Kidney (tissue), 13 donors: ENCODE measurements at regions not wholly inside any gene's neighbourhood (a gene's known extent, or its start where the extent isn't known, plus 50 kb on each side); places are given as distances from the start of the nearest gene placed in this dataset.

ENCODE experiments used
- DNase-seq, 5 donors: peaks; one replicate each; pipeline ENCODE4 v3.0.0-alpha.2; 2013 to 2020
- FAIRE-seq: peaks from 2 replicates; lab custom pipeline; 2012; peaks lifted over from hg19 to GRCh38; lab: Jason Lieb, UNC
- H3K27ac ChIP-seq, 2 donors: one replicate each; pipeline ENCODE4 v1.7.0; 2013; ENCODE audit warnings: low read depth in 2 of 2, low read length in 2 of 2, inconsistent platforms in 1 of 2
- H3K27me3 ChIP-seq: one replicate; pipeline ENCODE4 v1.7.1; 2013; ENCODE audit warnings: low read length, inconsistent platforms; ENCODE audit not compliant: control insufficient read depth, insufficient read depth
- H3K36me3 ChIP-seq, 3 donors: one replicate each; pipeline versions ENCODE4 v1.7.0 to v1.7.1; 2013; ENCODE audit warnings: low read length in 3 of 3, control low read depth in 1 of 3, inconsistent platforms in 1 of 3; ENCODE audit not compliant: insufficient read depth in 3 of 3, control insufficient read depth in 2 of 3
- H3K4me1 ChIP-seq, 3 donors: one replicate each; pipeline versions ENCODE4 v1.7.0 to v1.7.1; 2013; ENCODE audit warnings: low read length in 3 of 3, inconsistent platforms in 1 of 3, low read depth in 1 of 3; ENCODE audit not compliant: control insufficient read depth in 2 of 3, insufficient read depth in 2 of 3
- H3K4me3 ChIP-seq, 3 donors: one replicate each; pipeline versions ENCODE4 v1.7.0 to v1.8.1; 2013; ENCODE audit warnings: low read length in 3 of 3, control low read depth in 1 of 3, inconsistent platforms in 1 of 3
- H3K9ac ChIP-seq, 3 donors: one replicate each; pipeline versions ENCODE4 v1.7.0 to v1.7.1; 2013; ENCODE audit warnings: low read length in 3 of 3, control low read depth in 1 of 3, inconsistent platforms in 1 of 3
- H3K9me3 ChIP-seq, 3 donors: one replicate each; pipeline versions ENCODE4 v1.7.0 to v1.7.1; 2013; ENCODE audit warnings: low read length in 3 of 3, control low read depth in 1 of 3, inconsistent platforms in 1 of 3; ENCODE audit not compliant: control insufficient read depth in 2 of 3, insufficient read depth in 1 of 3
- intact Hi-C: fragments of 100-400 bp; cut with DNase I; formaldehyde crosslinking; loops from one replicate; pipeline ENCODE4 v1.11.1; 2022
- TF ChIP-seq, protein P1 (sequence below): IDR thresholded peaks from 3 replicates; pipeline ENCODE4 v1.5.1; 2012; ENCODE audit warnings: mild to moderate bottlenecking, moderate library complexity, borderline replicate concordance; ENCODE audit not compliant: insufficient read depth; ENCODE audit errors: extremely low read depth
- donor health status: control.
- donor health status: control.
- donor health status: control.
- donor health status: control.
- donor health status: control.
- donor health status: DM: yes; HTN: yes; CAD: no.
- donor health status: Normal renal cell carcinoma (clear cell type).

DNA sequence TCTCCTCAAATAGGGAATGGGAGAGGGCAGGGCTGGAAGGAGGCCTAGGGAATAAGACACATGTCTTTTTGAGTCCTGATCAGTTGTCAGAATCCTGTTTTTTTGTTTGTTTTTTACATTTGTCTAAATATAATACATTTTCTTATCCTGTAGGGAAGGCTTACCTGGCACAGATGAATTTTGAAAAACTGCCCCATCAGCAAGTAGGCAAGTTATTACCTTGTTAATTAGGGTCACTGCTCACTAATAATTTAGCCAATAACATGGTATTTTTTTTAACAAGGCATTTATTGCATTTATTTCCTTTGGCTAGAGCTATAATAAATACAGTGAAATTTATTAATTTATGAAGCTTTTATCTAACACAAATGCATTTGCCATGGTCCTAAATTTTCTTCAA lies 423.2 kb upstream of the ONECUT1 start:
- no peak overlapping the region for H3K27ac ChIP-seq
- intact Hi-C loops = no loop called here
- TF ChIP-seq, protein P1, sequence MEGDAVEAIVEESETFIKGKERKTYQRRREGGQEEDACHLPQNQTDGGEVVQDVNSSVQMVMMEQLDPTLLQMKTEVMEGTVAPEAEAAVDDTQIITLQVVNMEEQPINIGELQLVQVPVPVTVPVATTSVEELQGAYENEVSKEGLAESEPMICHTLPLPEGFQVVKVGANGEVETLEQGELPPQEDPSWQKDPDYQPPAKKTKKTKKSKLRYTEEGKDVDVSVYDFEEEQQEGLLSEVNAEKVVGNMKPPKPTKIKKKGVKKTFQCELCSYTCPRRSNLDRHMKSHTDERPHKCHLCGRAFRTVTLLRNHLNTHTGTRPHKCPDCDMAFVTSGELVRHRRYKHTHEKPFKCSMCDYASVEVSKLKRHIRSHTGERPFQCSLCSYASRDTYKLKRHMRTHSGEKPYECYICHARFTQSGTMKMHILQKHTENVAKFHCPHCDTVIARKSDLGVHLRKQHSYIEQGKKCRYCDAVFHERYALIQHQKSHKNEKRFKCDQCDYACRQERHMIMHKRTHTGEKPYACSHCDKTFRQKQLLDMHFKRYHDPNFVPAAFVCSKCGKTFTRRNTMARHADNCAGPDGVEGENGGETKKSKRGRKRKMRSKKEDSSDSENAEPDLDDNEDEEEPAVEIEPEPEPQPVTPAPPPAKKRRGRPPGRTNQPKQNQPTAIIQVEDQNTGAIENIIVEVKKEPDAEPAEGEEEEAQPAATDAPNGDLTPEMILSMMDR = no peak
- H3K27me3 ChIP-seq = no peaks in the 10 kb centered on the region
- no peaks in the 10 kb centered on the region for H3K9me3 ChIP-seq
- DNase-seq (no peak), FAIRE-seq (no peak)
- H3K36me3 ChIP-seq = no peaks in the 10 kb centered on the region
- no peak overlapping the region for H3K9ac ChIP-seq
- no peaks in the 10 kb centered on the region for H3K4me1 ChIP-seq
- H3K4me3 ChIP-seq = no peak overlapping the region

DNA sequence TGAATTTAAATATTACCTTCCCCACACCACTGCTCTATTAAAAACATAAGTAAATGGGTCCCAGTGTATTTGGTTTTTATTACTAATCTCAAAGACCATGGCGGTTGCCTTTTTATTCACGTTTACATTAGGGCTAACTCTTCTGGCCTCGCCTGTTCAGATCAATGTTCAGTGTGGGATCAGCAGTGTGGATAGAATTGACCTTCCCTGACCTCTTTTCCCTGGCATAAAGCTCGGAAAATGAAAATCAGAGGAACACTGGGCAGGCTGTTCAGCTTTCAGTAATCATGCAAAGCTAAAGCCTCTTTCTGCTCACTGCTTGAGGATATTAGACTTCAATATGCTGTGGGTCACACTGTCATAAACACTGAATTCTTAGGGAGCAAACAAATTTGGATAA lies 422.6 kb upstream of the ONECUT1 start:
- H3K36me3 ChIP-seq = no peaks in the 10 kb centered on the region
- H3K9me3 ChIP-seq = no peaks in the 10 kb centered on the region
- H3K4me1 ChIP-seq = no peaks in the 10 kb centered on the region
- H3K4me3 ChIP-seq = no peak overlapping the region
- H3K27me3 ChIP-seq = no peaks in the 10 kb centered on the region
- FAIRE-seq (no peak), DNase-seq (no peak)
- intact Hi-C loops = no loop called here
- no peak overlapping the region for H3K9ac ChIP-seq
- no peak overlapping the region for H3K27ac ChIP-seq
- TF ChIP-seq, protein P1 = no peak

- Histone ChIP-seq H3K9ac (no peak overlapping the region), H3K27me3 (no peaks in the 10 kb centered on the region), H3K9me3 (no peaks in the 10 kb centered on the region), H3K36me3 (no peaks in the 10 kb centered on the region), H3K4me3 (no peak overlapping the region), H3K27ac (no peak overlapping the region), H3K4me1 (no peaks in the 10 kb centered on the region)
- TF ChIP-seq, protein P1 = no peak
- intact Hi-C loops = no loop called here
- no peak for DNase-seq
- no peak for FAIRE-seq
Measured at GRCh38 chr15:53210653-53211052, 420.5 kb upstream of the ONECUT1 start.

- Histone ChIP-seq H3K36me3 (no peaks in the 10 kb centered on the region), H3K4me1 (no peaks in the 10 kb centered on the region), H3K27me3 (no peaks in the 10 kb centered on the region), H3K4me3 (no peak overlapping the region), H3K9ac (no peak overlapping the region), H3K9me3 (no peaks in the 10 kb centered on the region), H3K27ac (no peak overlapping the region)
- DNase-seq (no peak), FAIRE-seq (no peak)
- intact Hi-C loops = no loop called here
- TF ChIP-seq, protein P1 = no peak
Measured at GRCh38 chr15:53209396-53210042, 419.4 kb upstream of the ONECUT1 start.
